ENCODE measurements at regions not wholly inside any gene's neighbourhood (a gene's known extent, or its start where the extent isn't known, plus 50 kb on each side); places are given as distances from the start of the nearest gene placed in this dataset.

- DNase-seq (no peak), ATAC-seq (no peak)
Observed at GRCh38 chr5:153130296-153130695, 360.2 kb upstream of the GRIA1 start.

GRCh38 chr5:153135411-153135810 is 355.1 kb upstream of the GRIA1 start:
- ATAC-seq (no peak), DNase-seq (no peak)

- ATAC-seq (no peak), DNase-seq (no peak)
Observed at GRCh38 chr5:153136910-153137614, 353.4 kb upstream of the GRIA1 start.

GRCh38 chr5:153147891-153148623 is 342.4 kb upstream of the GRIA1 start:
- DNase-seq (no peak), ATAC-seq (no peak)

GRCh38 chr5:153148624-153148976 is 341.9 kb upstream of the GRIA1 start:
- DNase-seq: no peak
- ATAC-seq: no peak

- no peak for ATAC-seq
- DNase-seq: no peak
Observed at GRCh38 chr5:153151558-153151957, 338.9 kb upstream of the GRIA1 start.

GRCh38 chr5:153153086-153153485 is 337.4 kb upstream of the GRIA1 start:
- ATAC-seq (no peak), DNase-seq (no peak)

- no peak for DNase-seq
- no peak for ATAC-seq
Observed at GRCh38 chr5:153157156-153157555, 333.3 kb upstream of the GRIA1 start.

GRCh38 chr5:153158608-153159007 is 331.9 kb upstream of the GRIA1 start:
- DNase-seq: no peak
- no peak for ATAC-seq

- ATAC-seq: no peak
- DNase-seq: no peak
Observed at GRCh38 chr5:153159616-153160015, 330.9 kb upstream of the GRIA1 start.

- no peak for ATAC-seq
- no peak for DNase-seq
Observed at GRCh38 chr5:153168241-153168640, 322.2 kb upstream of the GRIA1 start.

GRCh38 chr5:153187503-153187902 is 303.0 kb upstream of the GRIA1 start:
- DNase-seq (no peak), ATAC-seq (no peak)

GRCh38 chr5:153206361-153206760 is 284.1 kb upstream of the GRIA1 start:
- DNase-seq (no peak), ATAC-seq (no peak)

- ATAC-seq: no peak
- DNase-seq: no peak
Observed at GRCh38 chr5:153209016-153209415, 281.5 kb upstream of the GRIA1 start.

GRCh38 chr5:153209687-153210086 is 280.8 kb upstream of the GRIA1 start:
- DNase-seq (no peak), ATAC-seq (no peak)

GRCh38 chr5:153211076-153211475 is 279.4 kb upstream of the GRIA1 start:
- DNase-seq (no peak), ATAC-seq (no peak)

- no peak for DNase-seq
Observed at GRCh38 chr5:153212471-153212870, 278.0 kb upstream of the GRIA1 start.

GRCh38 chr5:153222936-153223335 is 267.5 kb upstream of the GRIA1 start:
- ATAC-seq: no peak
- no peak for DNase-seq

More at GRCh38 chr5:153212471-153212870, 278.0 kb upstream of the GRIA1 start:
- ATAC-seq: no peak

GRCh38 chr5:153223376-153223775 is 267.1 kb upstream of the GRIA1 start:
- no peak for ATAC-seq
- no peak for DNase-seq

- ATAC-seq (no peak), DNase-seq (no peak)
Observed at GRCh38 chr5:153224651-153225050, 265.8 kb upstream of the GRIA1 start.

GRCh38 chr5:153233933-153234332 is 256.5 kb upstream of the GRIA1 start:
- ATAC-seq: no peak
- DNase-seq: no peak

- DNase-seq (no peak), ATAC-seq (no peak)
Observed at GRCh38 chr5:153236319-153236718, 254.2 kb upstream of the GRIA1 start.

- no peak for ATAC-seq
- no peak for DNase-seq
Observed at GRCh38 chr5:153237671-153238332, 252.7 kb upstream of the GRIA1 start.

Measured in stimulated activated naive CD8-positive, alpha-beta T cell treated with anti-CD3 and anti-CD28 coated beads, Interleukin-15, Interleukin-2, amounts not matched to agents 100 U/mL and 50 U/mL, for 24 hours (primary cell).